SK-N-SH treated with all-trans-retinoic acid at 6 μM for 48 hours (cell line): ENCODE measurements at regions not wholly inside any gene's neighbourhood (a gene's known extent, or its start where the extent isn't known, plus 50 kb on each side); places are given as distances from the start of the nearest gene placed in this dataset.

Experiments used
- ARNTL ChIP-seq: fragments of 450-650 bp; formaldehyde crosslinking; IDR thresholded peaks from 2 replicates; pipeline ENCODE4 v1.5.0; 2020; ENCODE audit warnings: low read depth, mild to moderate bottlenecking, moderate library complexity, borderline replicate concordance
- BACH2 ChIP-seq: fragments of 250-450 bp; sonication (Bioruptor Pico); IDR thresholded peaks from 2 replicates; pipeline ENCODE4 v1.9.0; 2021; ENCODE audit warnings: mild to moderate bottlenecking, borderline replicate concordance
- CREB5 ChIP-seq: fragments of 250-450 bp; sonication (Bioruptor Pico); IDR thresholded peaks from 2 replicates; pipeline ENCODE4 v1.5.1; 2020; ENCODE audit warnings: low read depth, mild to moderate bottlenecking, moderate library complexity
- ISL1 ChIP-seq: fragments of 250-450 bp; sonication (Bioruptor Pico); IDR thresholded peaks from 2 replicates; pipeline ENCODE4 v2.1.2; 2022; ENCODE audit warnings: mild to moderate bottlenecking, moderate library complexity
- PATZ1 ChIP-seq: fragments of 250-450 bp; sonication (Bioruptor Pico); IDR thresholded peaks from 2 replicates; pipeline ENCODE4 v1.8.0; 2020; ENCODE audit warnings: mild to moderate bottlenecking, moderate library complexity, borderline replicate concordance
- RARB ChIP-seq: fragments of 250-450 bp; sonication (Bioruptor Pico); IDR thresholded peaks from 2 replicates; pipeline ENCODE4 v1.8.0; 2021; ENCODE audit warnings: mild to moderate bottlenecking, moderate library complexity
- SNAI2 ChIP-seq: fragments of 250-450 bp; sonication (Bioruptor Pico); IDR thresholded peaks from 2 replicates; pipeline ENCODE4 v1.5.0; 2020; ENCODE audit warnings: mild to moderate bottlenecking, moderate library complexity
- TCF4 ChIP-seq: fragments of 250-450 bp; sonication (Bioruptor Pico); IDR thresholded peaks from 2 replicates; pipeline ENCODE4 v1.8.0; 2021; ENCODE audit warnings: mild to moderate bottlenecking, moderate library complexity, borderline replicate concordance
- TSHZ2 ChIP-seq: fragments of 250-450 bp; sonication (Bioruptor Pico); IDR thresholded peaks from 2 replicates; pipeline ENCODE4 v1.5.0; 2020; ENCODE audit warnings: mild to moderate bottlenecking, moderate library complexity
- ZFP3 ChIP-seq: fragments of 250-450 bp; sonication (Bioruptor Pico); IDR thresholded peaks from 2 replicates; pipeline ENCODE4 v1.5.0; 2020; ENCODE audit warnings: mild to moderate bottlenecking, moderate library complexity
- ZFP30 ChIP-seq: fragments of 450-650 bp; formaldehyde crosslinking; IDR thresholded peaks from 2 replicates; pipeline ENCODE4 v1.5.0; 2022; ENCODE audit warnings: mild to moderate bottlenecking, moderate library complexity
- ZNF565 ChIP-seq: fragments of 450-650 bp; formaldehyde crosslinking; conservative IDR thresholded peaks from 2 replicates; pipeline ENCODE4 v1.5.0; 2020; ENCODE audit warnings: low read depth, mild to moderate bottlenecking, moderate library complexity
- ZNF8 ChIP-seq: fragments of 450-650 bp; formaldehyde crosslinking; IDR thresholded peaks from 2 replicates; pipeline ENCODE4 v1.5.0; 2020; ENCODE audit warnings: mild to moderate bottlenecking, moderate library complexity

GRCh38 chr7:114342431-114343179 is 72.0 kb upstream of the FOXP2 start:
- no peak for TF ChIP-seq ZNF8 (CRISPR knock-in tag)
- TF ChIP-seq ZNF565 (CRISPR knock-in tag): no peak
- TF ChIP-seq PATZ1 (CRISPR knock-in tag): no peak
- no peak for TF ChIP-seq CREB5 (CRISPR knock-in tag)
- TF ChIP-seq ISL1: no peak
- TF ChIP-seq SNAI2: no peak
- TF ChIP-seq RARB (CRISPR knock-in tag): no peak
- no peak for TF ChIP-seq ZFP30
- TF ChIP-seq BACH2 (CRISPR knock-in tag): no peak
- TF ChIP-seq ARNTL (CRISPR knock-in tag): no peak
- TF ChIP-seq ZFP3: no peak
- no peak for TF ChIP-seq TSHZ2 (CRISPR knock-in tag)
- TF ChIP-seq TCF4: no peak
